GM12891 (cell line): ENCODE measurements at regions not wholly inside any gene's neighbourhood (a gene's known extent, or its start where the extent isn't known, plus 50 kb on each side); places are given as distances from the start of the nearest gene placed in this dataset.

ENCODE experiments used
- POLR2A ChIP-seq: IDR thresholded peaks from 2 replicates; pipeline ENCODE4 v1.6.1; 2011; ENCODE audit warnings: low read depth, low read length, control low read depth
- POLR2AphosphoS5 ChIP-seq: IDR thresholded peaks from 2 replicates; pipeline ENCODE4 v1.6.1; 2011; ENCODE audit warnings: low read depth, low read length, control low read depth
- POU2F2 ChIP-seq: IDR thresholded peaks from 2 replicates; pipeline ENCODE4 v1.6.1; 2011; ENCODE audit warnings: low read depth, mild to moderate bottlenecking, control low read depth, low read length, moderate library complexity
- SPI1 ChIP-seq: IDR thresholded peaks from 2 replicates; pipeline ENCODE4 v1.6.1; 2011; ENCODE audit warnings: low read depth, low read length, control low read depth
- TAF1 ChIP-seq: IDR thresholded peaks from 2 replicates; pipeline ENCODE4 v1.6.1; 2011; ENCODE audit warnings: low read depth, low read length, control low read depth

- no peak for TF ChIP-seq POLR2A
- TF ChIP-seq SPI1 = no peak
- no peak for TF ChIP-seq POLR2AphosphoS5
- TF ChIP-seq TAF1 = no peak
- TF ChIP-seq POU2F2 = no peak
Measured at GRCh38 chr2:19408592-19408991, 50.2 kb upstream of the OSR1 start.
